ENCODE measurements at regions not wholly inside any gene's neighbourhood (a gene's known extent, or its start where the extent isn't known, plus 50 kb on each side); places are given as distances from the start of the nearest gene placed in this dataset.
"Not testable (repeated sequence)": the region's sequence is repeated elsewhere in the genome, so short reads cannot be mapped to it uniquely, and the experiment has no call there.

DNA sequence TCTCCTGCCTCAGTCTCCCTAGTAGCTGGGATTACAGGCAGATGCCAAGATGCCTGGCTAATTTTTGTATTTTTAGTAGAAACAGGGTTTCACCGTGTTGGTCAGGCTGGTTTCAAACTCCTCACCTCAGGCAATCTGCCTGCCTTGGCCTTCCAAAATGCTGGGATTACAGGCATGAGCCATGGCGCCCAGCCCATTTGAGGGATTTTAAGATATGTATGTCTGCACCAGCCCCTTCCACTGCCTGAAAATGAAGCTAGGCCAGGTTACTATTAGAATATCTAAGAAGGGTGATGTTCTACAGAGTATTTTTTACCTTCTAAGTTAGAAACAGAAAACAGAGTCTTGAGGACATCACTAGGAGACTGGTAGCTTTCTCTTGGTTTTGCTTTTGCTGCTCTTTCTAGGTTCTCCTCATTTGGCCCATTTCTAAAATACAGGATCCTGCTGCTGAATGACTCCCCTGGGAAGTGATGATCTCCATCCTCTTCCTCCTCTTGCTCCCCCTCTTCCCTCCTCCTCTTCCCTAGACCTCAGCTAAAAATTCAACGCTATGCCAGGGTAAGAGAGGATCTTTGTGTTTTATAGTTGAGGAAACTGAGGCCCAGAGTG, 118.5 kb downstream of the MYCN start:
- no peak for DNase-seq

DNA sequence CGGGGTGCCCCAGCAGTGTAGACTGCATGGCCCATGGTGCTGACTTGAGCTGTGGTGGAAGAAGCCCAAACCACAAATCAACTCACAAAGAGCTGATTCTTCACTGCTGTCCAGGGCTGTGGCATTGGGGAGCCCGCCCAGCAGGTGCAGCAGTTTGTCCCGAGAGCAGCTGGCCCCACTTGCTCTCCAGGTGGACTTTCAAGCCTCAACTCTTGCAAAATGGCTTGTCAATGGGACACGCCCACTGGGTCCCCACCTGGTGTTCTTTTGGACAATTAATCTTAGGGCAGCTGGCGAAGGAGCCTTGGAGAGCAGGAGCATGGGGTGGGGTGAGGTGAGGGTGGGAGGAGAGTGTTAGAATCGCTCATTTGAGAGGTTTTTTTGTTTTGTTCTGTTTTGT, 117.9 kb downstream of the MYCN start:
- no peak for DNase-seq

DNA sequence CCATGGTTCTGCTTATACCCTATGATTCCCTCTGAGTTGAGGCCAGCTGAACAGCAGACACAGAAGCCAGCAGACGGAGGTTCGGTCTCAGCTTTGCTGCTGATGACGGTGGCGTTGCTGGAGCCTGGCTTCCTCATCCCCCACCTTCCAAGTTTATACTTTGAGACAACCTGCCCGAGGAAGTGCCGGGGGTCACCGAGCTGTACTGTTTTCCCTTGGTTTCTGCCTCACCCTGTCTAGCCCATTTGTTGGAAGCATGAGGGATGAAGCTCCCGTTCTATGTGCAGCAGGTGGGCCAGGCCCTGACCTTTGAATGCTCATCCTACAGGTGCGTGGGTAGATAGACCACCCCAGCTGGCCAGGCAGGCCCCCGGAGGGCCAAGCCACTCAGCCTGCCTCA, 117.3 kb downstream of the MYCN start:
- DNase-seq, result no peak

DNA sequence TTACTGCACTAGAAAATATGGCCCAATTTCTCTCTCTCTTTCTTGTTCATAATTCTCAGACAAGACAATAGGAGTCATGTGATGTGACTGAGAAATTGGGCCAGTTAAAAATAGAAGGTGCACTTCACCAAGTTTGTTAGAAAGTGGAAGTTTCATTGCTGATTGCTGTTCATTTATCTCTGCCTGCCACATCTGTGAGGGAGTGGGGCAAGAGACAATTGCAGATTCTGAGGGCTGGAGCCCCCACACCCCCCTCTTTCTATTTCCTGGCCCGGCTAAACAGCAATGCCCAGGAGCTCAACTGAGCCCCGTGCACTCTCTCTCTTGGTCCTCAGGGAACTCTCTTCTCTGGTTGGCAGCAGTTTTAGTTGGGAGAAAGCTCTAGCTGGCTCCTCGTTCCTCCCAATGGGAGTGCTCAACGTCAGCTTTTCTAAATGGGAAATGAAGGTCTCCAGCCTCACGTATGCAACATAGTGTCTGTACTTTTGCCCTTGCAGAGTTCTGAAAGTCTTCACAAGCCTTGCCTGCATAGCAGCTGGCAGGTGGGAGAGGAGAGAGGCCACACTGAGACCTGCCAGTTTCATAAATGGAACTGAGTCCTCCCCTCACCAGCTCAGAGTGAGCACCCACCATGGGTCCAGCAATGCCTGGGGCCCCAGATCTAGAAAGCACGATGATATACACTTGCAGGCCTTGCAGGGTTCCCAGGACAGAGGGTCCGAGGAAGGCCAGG, 115.7 kb downstream of the MYCN start:
- no peak for DNase-seq

DNA sequence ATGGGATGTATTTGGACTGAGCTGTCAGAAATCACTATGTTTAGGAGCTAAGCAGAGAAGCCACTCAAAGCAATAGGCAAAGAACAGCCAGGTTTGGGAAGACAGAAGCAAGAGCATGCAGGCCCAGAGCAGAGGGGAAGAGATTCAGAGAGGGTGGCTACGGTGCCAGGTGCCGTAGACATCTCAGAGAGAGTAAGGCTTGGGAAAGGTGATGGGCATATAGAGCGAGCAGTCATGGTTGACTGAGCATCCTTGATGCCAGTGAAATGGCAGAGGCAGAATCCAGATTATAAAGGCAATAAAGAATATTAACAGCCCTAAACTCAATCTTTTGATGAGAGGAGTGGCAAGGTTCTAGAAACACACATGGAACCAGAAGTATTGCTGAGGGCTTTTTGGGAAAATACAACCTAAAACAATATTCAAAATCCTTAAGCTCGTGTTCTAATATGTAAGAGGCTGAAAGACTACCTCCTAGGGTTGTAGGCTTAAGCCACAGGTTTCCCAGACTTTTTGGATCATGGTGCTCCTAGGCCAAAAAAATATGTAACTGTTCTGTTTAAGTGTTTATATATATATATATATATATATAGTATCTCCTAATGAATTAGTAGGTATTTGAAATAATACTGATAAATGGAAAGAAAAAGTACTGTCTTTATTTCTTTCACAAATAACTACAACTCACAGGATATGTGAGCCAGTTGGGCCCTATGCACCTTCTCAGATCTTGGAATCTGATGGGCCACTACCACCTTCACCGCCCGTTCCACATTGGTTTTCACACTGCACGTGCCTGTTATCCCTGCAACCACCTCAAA, 113.3 kb downstream of the MYCN start:
- no peak for DNase-seq

DNA sequence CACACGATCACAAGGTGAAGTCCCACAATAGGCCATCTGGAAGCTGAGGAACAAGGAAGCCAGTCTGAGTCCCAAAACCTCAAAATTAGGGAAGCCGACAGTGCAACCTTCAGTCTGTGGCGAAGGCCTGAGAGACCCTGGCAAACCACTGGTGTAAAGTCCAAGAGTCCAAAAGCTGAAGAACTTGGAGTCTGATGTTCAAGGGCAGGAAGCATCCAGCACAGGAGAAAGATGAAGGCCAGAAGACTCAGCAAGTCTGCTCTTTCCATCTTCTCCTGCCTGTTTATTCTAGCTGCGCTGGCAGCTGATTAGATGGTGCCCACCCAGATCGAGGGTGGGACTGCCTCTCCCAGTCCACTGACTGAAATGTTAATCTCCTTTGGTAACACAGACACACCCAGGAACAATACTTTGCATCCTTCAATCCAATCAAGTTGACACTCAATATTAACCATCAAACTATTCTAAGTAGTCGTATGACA, 112.3 kb downstream of the MYCN start:
- DNase-seq, result not testable (repeated sequence)

DNA sequence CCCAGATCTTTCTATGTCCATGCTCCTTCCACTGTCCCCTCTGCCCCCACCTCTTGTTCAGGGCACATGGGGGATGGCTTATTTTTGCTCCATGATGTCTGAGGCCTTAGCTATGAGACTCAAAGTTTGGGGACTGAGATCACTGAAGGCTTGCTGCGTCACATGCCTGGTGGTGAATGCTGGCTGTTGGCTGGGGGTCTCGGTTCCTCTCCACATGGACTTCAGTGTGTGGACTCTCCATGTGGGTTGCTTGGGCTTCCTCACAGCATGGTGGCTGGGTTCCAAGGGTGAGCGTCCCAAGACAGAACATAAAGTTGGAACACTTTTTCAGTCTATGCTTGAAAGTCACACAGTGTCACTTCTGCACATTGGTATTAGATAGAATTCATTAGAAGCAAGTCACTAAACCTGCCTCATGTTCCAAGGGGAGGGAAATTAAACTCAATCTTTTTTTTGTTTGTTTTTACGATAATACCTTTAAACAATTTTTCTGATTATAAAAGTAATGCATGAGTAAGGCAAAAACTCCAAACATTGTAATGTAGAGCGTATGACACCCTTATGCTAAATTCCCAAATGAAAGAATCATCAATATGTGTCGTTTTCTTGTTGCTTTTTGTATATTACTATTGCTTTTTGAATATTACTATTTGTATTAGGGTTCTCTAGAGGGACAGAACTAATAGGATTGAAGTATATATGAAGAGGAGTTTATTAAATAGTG, 111.7 kb downstream of the MYCN start:
- no peak for DNase-seq

DNA sequence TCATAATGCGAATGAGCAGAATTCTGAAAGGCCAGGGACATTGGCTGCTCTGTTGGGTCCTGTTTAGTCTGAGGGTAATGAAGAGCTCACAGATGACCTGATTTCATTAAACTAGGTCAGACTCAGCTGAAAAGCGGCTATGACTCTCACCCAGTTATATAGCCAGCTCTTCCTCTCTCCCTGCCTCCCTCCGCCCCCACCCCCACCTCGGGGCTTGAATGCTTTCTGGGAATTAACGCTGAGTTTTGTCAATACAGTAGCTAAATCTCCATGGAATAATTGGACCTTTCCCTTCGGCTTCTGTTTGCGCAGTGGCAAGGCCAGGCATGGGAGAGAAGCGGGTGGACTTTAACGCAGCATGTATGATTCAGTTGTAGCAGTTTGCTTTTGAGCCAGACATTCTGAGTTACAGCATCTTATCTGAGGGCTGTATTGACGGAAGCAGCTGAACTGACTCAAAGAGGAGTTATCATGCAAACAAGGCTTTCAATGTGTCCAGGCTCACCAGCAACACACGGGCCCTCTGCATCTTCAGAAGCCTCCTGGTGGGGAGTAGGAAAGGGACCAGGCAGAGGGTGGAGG, 110.6 kb downstream of the MYCN start:
- no peak for DNase-seq

DNA sequence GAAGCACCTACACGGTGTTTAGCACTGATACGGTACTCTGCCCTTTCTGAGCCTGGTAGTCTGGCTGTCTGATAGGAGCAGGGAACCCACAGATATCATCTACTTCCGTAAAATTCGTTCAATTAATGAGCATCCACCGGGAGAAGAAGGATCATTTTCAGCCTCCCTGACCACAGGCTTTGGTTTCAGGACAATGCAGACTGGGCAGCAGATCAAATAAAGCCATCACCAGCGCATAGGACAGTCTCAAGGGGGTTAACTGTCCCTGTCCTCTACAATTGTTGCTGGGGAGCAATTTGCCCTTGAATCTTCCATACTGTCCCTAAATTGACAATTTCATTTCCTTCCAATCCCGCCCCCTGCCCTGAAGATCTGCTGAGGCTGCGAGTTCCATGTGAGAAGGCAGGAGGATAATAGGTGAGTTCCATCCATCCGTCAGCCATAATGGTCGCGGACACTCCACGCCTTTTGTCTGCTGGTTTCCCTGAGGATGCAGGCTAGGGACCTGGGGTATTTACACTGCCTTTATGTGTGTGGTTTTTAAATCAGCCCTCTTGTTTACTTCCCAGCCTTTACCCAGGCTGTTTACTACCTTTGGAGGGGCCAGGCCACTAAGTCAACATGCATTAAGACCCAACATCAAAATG, 110.0 kb downstream of the MYCN start:
- DNase-seq, result no peak

DNA sequence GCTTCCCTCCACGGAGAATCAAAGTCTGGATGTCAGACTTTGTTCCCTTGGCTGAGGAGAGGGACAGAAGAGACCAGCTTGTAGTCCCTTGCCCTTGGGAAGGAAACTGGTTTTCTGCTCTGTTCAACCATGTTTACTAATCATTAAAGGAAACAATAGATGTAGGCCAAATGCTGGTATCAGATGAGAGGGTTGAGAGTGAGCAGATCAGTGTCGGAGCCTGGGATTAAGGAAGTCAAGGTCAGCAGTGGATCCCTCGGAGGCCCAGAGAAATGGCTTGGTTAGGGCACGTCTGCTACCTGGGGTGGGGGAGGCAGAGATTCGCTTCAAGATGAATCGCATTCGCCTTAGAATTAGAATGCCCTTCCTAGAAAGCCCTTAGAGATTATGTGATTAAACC, 109.1 kb downstream of the MYCN start:
- DNase-seq, result no peak

DNA sequence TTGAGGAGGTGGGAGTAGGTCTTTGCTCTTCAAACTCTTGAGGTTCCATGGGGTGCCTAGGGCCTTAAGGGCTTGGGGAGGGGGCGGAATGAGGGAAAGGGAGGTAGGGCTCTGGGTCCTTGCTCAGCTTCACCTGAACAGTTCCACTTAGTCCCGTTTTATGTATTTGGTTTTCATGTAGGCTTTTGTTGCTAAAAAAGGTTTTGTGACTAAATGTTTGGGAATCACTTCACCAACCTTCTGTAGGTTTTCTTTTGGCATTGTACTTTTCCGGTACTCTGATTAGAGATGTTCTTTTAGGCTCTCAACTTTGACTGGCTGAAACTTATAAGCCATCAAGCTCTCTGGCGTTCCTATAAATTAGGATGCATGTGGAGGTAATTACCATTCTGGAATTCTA, 108.1 kb downstream of the MYCN start:
- DNase-seq, result no peak

DNA sequence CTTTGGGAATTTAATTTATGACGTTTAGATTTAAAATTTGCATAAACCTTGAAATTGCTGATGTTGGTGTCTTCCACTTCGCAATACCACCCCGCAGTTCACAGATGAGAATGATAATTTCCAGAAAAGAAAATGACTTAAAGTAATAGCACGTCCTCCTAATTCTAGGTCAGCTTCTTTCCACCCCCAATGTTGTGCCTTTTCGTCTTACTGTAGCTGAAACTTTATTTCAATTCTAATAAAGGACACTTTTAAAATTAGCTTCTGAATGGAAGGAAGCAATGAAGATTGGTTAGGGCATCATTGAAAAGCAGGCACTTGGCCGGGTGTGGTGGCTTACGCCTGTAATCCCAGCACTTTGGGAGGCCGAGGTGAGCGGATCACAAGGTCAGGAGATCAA, 107.4 kb downstream of the MYCN start:
- no peak for DNase-seq

DNA sequence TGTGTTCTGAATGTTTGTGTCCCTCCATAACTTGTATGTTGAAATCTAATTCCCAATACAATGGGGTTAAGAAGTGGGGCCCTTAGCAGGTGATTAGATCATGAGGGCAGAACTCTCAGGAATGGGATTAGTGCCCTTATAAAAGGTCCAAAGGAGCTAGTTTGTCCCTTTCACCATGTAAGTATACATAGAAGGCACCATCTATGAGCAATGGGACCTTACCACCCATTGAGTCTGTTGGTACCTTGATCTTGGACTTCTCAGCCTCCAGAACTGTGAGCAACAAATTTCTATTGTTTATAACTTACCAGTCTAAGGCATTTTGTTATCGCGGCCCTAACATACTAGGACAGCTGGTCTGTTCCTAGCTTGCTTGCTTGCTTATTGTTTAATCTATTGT, 106.3 kb downstream of the MYCN start:
- no peak for DNase-seq

DNA sequence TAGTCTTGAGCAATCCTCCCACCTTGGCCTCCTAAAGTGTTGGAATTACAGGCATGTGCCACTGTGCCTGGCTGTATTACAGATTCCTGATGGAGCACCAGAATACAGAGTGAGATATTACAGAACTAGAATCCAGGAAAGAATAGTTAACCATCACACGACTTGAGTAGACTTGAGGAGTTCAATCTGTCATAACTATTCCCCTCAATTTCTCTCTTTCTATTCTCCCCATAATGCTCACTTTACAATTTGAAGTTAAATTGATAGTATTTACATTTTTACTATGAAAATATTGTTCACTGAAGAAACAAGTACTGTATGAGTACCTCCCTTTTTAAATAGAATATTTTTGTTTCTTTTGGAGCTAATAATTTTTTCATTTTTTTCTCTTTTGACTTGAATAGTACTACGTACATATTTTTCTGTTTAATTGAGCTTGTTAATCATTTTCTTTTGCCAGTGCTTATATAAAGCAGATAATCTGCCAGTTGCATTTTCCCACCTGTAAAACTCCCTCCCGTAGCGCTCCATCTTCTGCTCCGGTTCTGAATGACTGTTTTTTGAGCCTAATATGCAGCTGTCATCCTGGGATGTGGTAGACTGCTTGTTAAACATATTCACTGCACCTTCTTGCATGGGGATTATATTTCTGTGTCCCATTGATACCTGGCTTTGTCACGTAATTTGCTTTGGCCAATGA, 105.5 kb downstream of the MYCN start:
- no peak for DNase-seq

DNA sequence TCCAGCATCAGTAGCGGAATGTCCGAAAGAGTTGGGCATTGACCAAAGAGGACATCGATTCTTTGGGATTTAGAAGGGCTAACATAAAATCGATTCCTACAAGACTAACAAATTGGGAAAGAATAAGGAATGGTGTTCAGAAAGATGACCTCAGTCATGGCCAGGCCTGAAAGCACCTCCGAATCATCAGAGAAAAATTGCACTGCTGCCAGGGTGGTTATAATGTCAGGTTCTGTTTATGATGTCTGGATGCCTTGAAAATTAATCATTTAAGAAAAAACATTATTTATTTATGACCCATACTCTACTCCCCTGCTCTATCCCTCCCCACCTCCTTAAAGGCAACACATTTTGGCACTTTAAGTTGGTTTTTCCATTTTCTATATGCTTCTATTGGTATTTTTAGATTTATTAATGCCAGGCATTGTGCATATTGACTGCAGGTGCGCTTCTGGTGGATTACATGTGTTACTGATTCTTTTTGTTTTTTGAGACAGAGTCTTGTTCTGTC, 104.7 kb downstream of the MYCN start:
- no peak for DNase-seq

DNA sequence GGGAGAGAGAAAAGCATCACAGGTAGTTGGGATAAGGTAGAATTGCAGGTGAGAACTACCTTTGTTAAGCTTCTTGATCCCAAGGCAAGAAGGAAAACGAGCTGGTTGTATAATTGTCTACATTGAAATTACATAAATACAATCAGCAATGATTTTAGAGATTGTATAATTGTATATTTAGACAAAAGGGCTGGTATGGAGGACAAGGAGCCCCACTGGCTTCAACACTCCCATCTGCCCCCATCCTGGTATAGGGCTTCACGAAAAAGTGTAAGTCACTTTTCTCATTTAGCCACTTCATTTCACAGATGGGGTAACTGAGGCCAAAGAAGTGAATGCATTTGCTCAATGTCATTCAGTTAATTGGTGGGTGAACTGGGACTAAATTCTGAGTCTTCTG, 103.3 kb downstream of the MYCN start:
- no peak for DNase-seq

DNA sequence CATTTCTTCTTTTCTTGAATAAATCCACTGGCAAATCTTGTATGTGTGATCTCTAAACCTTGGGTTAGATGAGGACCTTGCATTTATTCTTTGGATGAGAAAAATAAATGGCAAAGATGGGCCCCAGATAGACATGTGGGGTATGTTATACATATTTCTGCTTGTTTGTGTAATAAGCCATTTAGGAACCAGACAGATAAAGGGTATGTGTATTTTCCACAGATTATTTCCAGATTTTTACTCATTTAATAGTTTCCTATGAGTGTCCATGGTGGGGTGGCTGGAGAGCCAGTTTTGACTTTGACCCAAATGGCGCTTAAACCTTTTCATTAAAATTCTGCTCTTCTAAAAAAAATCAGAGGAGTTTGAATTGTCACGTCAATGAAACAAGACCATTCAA, 102.8 kb downstream of the MYCN start:
- no peak for DNase-seq

DNA sequence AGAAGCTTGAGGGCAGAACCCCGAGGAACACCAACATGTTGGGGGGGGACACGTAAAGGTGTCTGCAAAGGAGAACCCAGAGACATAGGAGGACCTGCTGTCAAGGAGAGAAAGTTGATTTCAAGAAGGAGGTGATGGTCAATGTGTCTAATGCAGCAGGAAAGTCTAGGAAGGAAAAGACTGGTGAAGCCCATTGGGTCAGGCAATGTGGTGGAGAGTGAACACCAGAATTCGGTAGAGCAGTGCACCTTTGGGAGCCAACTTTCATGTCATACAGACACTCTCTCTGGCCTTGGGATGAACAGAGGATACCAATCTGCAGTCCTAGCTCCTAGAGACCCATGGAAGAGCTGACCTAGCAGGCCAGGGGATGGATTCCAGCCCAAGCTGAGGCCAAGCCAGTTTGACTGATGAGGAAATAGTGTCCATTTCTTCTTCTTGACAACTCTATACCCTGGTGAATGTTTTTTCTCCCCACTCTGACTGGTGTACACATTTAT, 101.9 kb downstream of the MYCN start:
- DNase-seq, result no peak

DNA sequence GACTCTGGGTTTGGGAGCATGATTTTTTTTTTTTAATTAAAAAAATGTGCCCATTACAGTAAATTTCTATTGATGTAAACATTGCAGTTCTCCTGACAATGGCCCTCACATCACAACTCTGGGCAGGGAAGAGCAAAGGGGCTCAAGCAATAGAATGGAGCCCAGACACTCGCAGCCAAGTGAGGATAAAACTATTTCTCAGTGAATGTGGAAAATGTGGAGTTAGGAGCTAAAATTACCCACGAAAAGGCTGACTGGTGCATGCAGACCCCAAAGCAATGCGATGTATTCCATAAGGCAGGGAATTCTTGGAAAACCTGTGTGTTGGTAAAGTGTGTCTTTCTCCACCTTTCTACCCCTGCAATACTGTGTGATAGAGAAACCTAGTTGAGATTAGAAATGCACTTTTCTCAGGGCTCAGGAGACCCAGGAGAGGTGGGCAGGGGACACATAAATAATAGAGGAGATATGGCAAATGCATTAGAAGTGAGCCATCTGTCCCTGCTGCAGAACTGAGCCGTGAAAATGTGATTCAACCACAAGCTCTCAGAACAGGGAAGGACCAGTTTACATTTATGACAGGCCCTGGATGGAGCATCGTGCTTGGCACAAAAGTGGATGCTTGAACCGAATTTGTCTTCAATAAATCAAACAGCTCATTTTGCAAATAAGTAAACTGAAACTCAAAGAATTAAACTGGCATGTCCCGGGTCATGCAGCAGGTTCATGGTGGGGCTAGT, 100.1 kb downstream of the MYCN start:
- DNase-seq, result no peak

DNA sequence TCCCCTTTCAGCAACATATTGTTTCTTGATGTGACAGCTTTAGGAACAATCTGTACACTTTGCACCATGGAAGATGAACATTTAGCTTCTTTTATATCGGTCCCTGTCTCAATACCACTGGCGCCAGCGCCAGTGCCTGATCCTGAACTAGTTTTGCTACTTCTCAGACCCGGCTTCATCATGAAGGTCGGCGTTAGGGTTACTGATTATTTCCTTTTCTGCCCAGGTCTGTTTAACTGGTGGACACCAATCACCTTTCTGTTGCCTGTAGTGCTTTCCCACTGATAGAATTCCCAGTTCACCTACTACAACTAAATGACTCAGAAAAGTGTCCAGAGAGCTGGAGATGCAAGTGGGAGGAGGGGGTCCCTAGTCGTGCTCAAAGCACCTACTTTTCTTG, 99.5 kb downstream of the MYCN start:
- no peak for DNase-seq

DNA sequence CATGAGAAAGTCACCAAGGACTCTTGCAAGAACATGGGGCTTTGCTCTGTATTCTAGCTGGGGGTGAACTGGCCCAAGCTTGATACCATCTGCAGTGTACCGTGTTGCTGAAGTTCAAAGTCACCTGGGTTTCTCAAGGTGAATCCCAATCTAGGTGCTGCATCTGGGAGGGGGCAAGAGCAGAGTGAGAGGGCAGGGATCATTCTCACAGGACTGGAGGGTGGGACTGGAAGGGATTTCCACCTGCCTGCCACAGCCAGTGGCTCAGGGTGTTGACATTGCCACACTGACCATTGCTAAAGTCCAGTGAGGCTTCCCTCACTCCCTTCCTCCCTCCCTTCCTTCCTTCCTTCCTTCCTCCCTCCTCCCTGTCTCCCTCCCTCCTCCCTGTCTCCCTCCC, 98.7 kb downstream of the MYCN start:
- DNase-seq, result no peak
